ENCODE measurements at regions not wholly inside any gene's neighbourhood (a gene's known extent, or its start where the extent isn't known, plus 50 kb on each side); places are given as distances from the start of the nearest gene placed in this dataset.

DNA sequence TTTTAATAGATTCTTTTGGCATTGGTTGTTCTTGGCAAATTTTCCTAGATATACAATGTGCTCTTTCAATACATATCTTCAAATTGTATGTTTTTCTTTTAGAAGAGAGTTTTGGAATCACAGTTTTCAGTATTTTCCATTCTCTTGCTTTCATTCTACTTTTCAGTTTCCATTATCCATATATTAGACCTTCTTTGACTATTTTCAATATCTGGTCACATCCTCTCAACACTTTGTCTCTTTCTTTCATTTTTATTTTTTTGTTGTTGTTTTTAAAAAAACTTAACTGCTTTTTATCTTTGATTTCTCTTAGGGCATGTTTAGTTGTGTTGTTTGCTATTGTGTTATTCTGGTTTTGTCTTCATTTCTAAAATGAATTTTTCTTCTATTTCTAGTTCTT is 59.9 kb upstream of the CLMN start:
- H3K9me3 ChIP-seq (ENCODE audit: low read length): peaks cover 31% of the 10 kb centered on the region
- H3K36me3 ChIP-seq (replicated peaks in 1 of 2; ENCODE audit: control insufficient read depth in 1 of 2, insufficient read depth in 2 of 2, low read length in 2 of 2): no peaks in the 10 kb centered on the region
- ATAC-seq: no peak
- ChIA-PET CTCF (ENCODE audit: low intra/inter-chr PET ratio, low total read pairs) (no interaction called here), POLR2A (no interaction called here)
- H3K27ac ChIP-seq (ENCODE audit: extremely low read length, insufficient read depth, low read length): no peak overlapping the region
- FAIRE-seq: no peak
- H3K9ac ChIP-seq (ENCODE audit: insufficient read depth, low read depth, low read length): no peak overlapping the region
- H3K4me2 ChIP-seq (ENCODE audit: low read depth, low read length): no peak overlapping the region
- H2AFZ ChIP-seq (ENCODE audit: low read length): no peak overlapping the region
- no peaks in the 10 kb centered on the region for H3K4me1 ChIP-seq (ENCODE audit: insufficient read depth, low read length)
- no peak overlapping the region for H3K4me3 ChIP-seq (replicated peaks in 1 of 3; ENCODE audit: insufficient read depth in 1 of 3, low read depth in 2 of 3, low read length in 3 of 3)
- DNase-seq (ENCODE audit: low spot score): no peak
- intact Hi-C loops (cut with micrococcal nuclease; ENCODE audit: unreplicated experiment) (no loop called here), in situ Hi-C loops (cut with HindIII; ENCODE audit: extremely low pct_ligation_motif_present, low pct_unique_long_range_greater_than_20kb) (no loop called here)
- no peaks in the 10 kb centered on the region for H4K20me1 ChIP-seq (ENCODE audit: insufficient read depth, low read length)
- no TSS peak for BruUV-seq (replicated peaks)
- no peaks in the 10 kb centered on the region for H3K79me2 ChIP-seq (ENCODE audit: insufficient read depth, low read length)
- H3K27me3 ChIP-seq (ENCODE audit: control insufficient read depth in 1 of 2, insufficient read depth in 2 of 2, low read length in 2 of 2): peaks cover 1 to 5% of the 10 kb centered on the region in 2 experiments; a peak in 3 of 5 replicates
- no peak for TF ChIP-seq HNF4A (CRISPR knock-in tag; IDR thresholded peaks at IDR 0.05)
- no peak for TF ChIP-seq SNAI1 (CRISPR knock-in tag; IDR thresholded peaks at IDR 0.05; ENCODE audit: borderline replicate concordance)
- TF ChIP-seq U2AF2 (IDR thresholded peaks at IDR 0.05; ENCODE audit: low read depth, low read length): no peak
- no peak for TF ChIP-seq TRIM24 (CRISPR knock-in tag; IDR thresholded peaks at IDR 0.05)
- TF ChIP-seq, protein P1, sequence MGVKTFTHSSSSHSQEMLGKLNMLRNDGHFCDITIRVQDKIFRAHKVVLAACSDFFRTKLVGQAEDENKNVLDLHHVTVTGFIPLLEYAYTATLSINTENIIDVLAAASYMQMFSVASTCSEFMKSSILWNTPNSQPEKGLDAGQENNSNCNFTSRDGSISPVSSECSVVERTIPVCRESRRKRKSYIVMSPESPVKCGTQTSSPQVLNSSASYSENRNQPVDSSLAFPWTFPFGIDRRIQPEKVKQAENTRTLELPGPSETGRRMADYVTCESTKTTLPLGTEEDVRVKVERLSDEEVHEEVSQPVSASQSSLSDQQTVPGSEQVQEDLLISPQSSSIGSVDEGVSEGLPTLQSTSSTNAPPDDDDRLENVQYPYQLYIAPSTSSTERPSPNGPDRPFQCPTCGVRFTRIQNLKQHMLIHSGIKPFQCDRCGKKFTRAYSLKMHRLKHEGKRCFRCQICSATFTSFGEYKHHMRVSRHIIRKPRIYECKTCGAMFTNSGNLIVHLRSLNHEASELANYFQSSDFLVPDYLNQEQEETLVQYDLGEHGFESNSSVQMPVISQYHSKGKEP (CRISPR knock-in tag; IDR thresholded peaks at IDR 0.05): no peak
- TF ChIP-seq, protein P2, sequence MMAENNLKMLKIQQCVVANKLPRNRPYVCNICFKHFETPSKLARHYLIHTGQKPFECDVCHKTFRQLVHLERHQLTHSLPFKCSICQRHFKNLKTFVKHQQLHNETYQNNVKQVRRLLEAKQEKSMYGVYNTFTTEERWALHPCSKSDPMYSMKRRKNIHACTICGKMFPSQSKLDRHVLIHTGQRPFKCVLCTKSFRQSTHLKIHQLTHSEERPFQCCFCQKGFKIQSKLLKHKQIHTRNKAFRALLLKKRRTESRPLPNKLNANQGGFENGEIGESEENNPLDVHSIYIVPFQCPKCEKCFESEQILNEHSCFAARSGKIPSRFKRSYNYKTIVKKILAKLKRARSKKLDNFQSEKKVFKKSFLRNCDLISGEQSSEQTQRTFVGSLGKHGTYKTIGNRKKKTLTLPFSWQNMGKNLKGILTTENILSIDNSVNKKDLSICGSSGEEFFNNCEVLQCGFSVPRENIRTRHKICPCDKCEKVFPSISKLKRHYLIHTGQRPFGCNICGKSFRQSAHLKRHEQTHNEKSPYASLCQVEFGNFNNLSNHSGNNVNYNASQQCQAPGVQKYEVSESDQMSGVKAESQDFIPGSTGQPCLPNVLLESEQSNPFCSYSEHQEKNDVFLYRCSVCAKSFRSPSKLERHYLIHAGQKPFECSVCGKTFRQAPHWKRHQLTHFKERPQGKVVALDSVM (CRISPR knock-in tag; IDR thresholded peaks at IDR 0.05): no peak
- no peak for TF ChIP-seq MZF1 (CRISPR knock-in tag; IDR thresholded peaks at IDR 0.05; ENCODE audit: borderline replicate concordance)
- TF ChIP-seq, protein P3, sequence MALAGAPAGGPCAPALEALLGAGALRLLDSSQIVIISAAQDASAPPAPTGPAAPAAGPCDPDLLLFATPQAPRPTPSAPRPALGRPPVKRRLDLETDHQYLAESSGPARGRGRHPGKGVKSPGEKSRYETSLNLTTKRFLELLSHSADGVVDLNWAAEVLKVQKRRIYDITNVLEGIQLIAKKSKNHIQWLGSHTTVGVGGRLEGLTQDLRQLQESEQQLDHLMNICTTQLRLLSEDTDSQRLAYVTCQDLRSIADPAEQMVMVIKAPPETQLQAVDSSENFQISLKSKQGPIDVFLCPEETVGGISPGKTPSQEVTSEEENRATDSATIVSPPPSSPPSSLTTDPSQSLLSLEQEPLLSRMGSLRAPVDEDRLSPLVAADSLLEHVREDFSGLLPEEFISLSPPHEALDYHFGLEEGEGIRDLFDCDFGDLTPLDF (CRISPR knock-in tag; IDR thresholded peaks at IDR 0.05): no peak
- TF ChIP-seq, protein P4, sequence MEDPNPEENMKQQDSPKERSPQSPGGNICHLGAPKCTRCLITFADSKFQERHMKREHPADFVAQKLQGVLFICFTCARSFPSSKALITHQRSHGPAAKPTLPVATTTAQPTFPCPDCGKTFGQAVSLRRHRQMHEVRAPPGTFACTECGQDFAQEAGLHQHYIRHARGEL (CRISPR knock-in tag; IDR thresholded peaks at IDR 0.05): no peak
- TF ChIP-seq, protein P5, sequence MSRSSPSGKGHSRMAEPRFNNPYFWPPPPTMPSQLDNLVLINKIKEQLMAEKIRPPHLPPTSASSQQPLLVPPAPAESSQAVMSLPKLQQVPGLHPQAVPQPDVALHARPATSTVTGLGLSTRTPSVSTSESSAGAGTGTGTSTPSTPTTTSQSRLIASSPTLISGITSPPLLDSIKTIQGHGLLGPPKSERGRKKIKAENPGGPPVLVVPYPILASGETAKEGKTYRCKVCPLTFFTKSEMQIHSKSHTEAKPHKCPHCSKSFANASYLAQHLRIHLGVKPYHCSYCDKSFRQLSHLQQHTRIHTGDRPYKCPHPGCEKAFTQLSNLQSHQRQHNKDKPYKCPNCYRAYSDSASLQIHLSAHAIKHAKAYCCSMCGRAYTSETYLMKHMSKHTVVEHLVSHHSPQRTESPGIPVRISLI (CRISPR knock-in tag; IDR thresholded peaks at IDR 0.05; ENCODE audit: borderline replicate concordance): no peak
- TF ChIP-seq, protein P6, sequence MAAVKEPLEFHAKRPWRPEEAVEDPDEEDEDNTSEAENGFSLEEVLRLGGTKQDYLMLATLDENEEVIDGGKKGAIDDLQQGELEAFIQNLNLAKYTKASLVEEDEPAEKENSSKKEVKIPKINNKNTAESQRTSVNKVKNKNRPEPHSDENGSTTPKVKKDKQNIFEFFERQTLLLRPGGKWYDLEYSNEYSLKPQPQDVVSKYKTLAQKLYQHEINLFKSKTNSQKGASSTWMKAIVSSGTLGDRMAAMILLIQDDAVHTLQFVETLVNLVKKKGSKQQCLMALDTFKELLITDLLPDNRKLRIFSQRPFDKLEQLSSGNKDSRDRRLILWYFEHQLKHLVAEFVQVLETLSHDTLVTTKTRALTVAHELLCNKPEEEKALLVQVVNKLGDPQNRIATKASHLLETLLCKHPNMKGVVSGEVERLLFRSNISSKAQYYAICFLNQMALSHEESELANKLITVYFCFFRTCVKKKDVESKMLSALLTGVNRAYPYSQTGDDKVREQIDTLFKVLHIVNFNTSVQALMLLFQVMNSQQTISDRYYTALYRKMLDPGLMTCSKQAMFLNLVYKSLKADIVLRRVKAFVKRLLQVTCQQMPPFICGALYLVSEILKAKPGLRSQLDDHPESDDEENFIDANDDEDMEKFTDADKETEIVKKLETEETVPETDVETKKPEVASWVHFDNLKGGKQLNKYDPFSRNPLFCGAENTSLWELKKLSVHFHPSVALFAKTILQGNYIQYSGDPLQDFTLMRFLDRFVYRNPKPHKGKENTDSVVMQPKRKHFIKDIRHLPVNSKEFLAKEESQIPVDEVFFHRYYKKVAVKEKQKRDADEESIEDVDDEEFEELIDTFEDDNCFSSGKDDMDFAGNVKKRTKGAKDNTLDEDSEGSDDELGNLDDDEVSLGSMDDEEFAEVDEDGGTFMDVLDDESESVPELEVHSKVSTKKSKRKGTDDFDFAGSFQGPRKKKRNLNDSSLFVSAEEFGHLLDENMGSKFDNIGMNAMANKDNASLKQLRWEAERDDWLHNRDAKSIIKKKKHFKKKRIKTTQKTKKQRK (IDR thresholded peaks at IDR 0.05; ENCODE audit: low read length): no peak
- TF ChIP-seq ZNF552 (CRISPR knock-in tag; IDR thresholded peaks at IDR 0.05; ENCODE audit: borderline replicate concordance): no peak
- no peak for TF ChIP-seq ZFP36L2 (CRISPR knock-in tag; IDR thresholded peaks at IDR 0.05)
- no peak for TF ChIP-seq KLF9 (CRISPR knock-in tag; IDR thresholded peaks at IDR 0.05; ENCODE audit: low read depth)
- TF ChIP-seq ZNF792 (CRISPR knock-in tag; IDR thresholded peaks at IDR 0.05): no peak
- TF ChIP-seq ZNF24 (IDR thresholded peaks at IDR 0.05): no peak
- no peak for TF ChIP-seq FOXA1 (IDR thresholded peaks at IDR 0.05)
- no peak for TF ChIP-seq FOXA1 (CRISPR knock-in tag; IDR thresholded peaks at IDR 0.05)

Measured in HepG2 (cell line).